IPS DF 4.7 (cell line): ENCODE measurements at regions not wholly inside any gene's neighbourhood (a gene's known extent, or its start where the extent isn't known, plus 50 kb on each side); places are given as distances from the start of the nearest gene placed in this dataset.

ENCODE experiments used
- DNase-seq: peaks from one replicate; pipeline ENCODE4 v3.0.0-alpha.2; 2013; ENCODE audit warnings: low spot score; ENCODE audit errors: extremely low read depth

- no peak for DNase-seq
These were observed 210.1 kb downstream of the PCDH7 start for GRCh38 chr4:30930276-30930675.

GRCh38 chr4:30932581-30932980, 212.4 kb downstream of the PCDH7 start:
- no peak for DNase-seq

- no peak for DNase-seq
These were observed 218.9 kb downstream of the PCDH7 start for GRCh38 chr4:30939069-30939468.

- no peak for DNase-seq
These were observed 219.5 kb downstream of the PCDH7 start for GRCh38 chr4:30939684-30940083.

- no peak for DNase-seq
These were observed 221.5 kb downstream of the PCDH7 start for GRCh38 chr4:30941641-30942040.

GRCh38 chr4:30943356-30943755, 223.2 kb downstream of the PCDH7 start:
- no peak for DNase-seq

- no peak for DNase-seq
These were observed 225.4 kb downstream of the PCDH7 start for GRCh38 chr4:30945586-30945985.

GRCh38 chr4:30946288-30946687, 226.1 kb downstream of the PCDH7 start:
- no peak for DNase-seq

- no peak for DNase-seq
These were observed 228.5 kb downstream of the PCDH7 start for GRCh38 chr4:30948653-30949052.

- no peak for DNase-seq
These were observed 230.6 kb downstream of the PCDH7 start for GRCh38 chr4:30950737-30951136.

GRCh38 chr4:30952526-30953219, 232.5 kb downstream of the PCDH7 start:
- DNase-seq = no peak

GRCh38 chr4:30953799-30954198, 233.6 kb downstream of the PCDH7 start:
- no peak for DNase-seq

GRCh38 chr4:30956916-30957315, 236.7 kb downstream of the PCDH7 start:
- no peak for DNase-seq

- no peak for DNase-seq
These were observed 237.5 kb downstream of the PCDH7 start for GRCh38 chr4:30957706-30958105.

GRCh38 chr4:30959781-30960485, 239.8 kb downstream of the PCDH7 start:
- DNase-seq = no peak

- no peak for DNase-seq
These were observed 242.8 kb downstream of the PCDH7 start for GRCh38 chr4:30962939-30963338.

GRCh38 chr4:30968926-30969325, 248.8 kb downstream of the PCDH7 start:
- DNase-seq = no peak

GRCh38 chr4:30972542-30972941, 252.4 kb downstream of the PCDH7 start:
- DNase-seq = no peak

- DNase-seq = no peak
These were observed 253.8 kb downstream of the PCDH7 start for GRCh38 chr4:30973993-30974392.

GRCh38 chr4:30979402-30979801, 259.2 kb downstream of the PCDH7 start:
- DNase-seq = no peak

GRCh38 chr4:30989508-30989907, 269.3 kb downstream of the PCDH7 start:
- no peak for DNase-seq

GRCh38 chr4:30996841-30997240, 276.7 kb downstream of the PCDH7 start:
- DNase-seq = no peak

- DNase-seq = no peak
These were observed 284.9 kb downstream of the PCDH7 start for GRCh38 chr4:31005037-31005436.
